ENCODE measurements at regions not wholly inside any gene's neighbourhood (a gene's known extent, or its start where the extent isn't known, plus 50 kb on each side); places are given as distances from the start of the nearest gene placed in this dataset.

- CTCF ChIA-PET, result no interaction called here
- Mint-ChIP-seq H3K4me1 (ENCODE audit: low read depth) (no peaks in the 10 kb centered on the region), H3K4me3 (no peak overlapping the region), H3K27ac (no peak overlapping the region), H3K36me3 (ENCODE audit: low read depth) (no peaks in the 10 kb centered on the region), H3K9me3 (peaks cover 7% of the 10 kb centered on the region), H3K27me3 (no peaks in the 10 kb centered on the region)
- H3K4me1 ChIP-seq (ENCODE audit: insufficient read depth, low read length), result no peaks in the 10 kb centered on the region
- no peak for TF ChIP-seq CTCF (IDR thresholded peaks at IDR 0.05)
- POLR2A ChIA-PET, result no interaction called here
- H3K27ac ChIP-seq (ENCODE audit: low read depth in 1 of 2, low read length in 2 of 2), result no peak overlapping the region
- no peaks in the 10 kb centered on the region for H3K36me3 ChIP-seq (ENCODE audit: insufficient read depth, low read length)
- DNase-seq (no peak), ATAC-seq (ENCODE audit: poor library complexity) (no peak)
- intact Hi-C loops (cut with DNase I, micrococcal nuclease), result no loop called here
- no peaks in the 10 kb centered on the region for H3K27me3 ChIP-seq (ENCODE audit: control insufficient read depth in 1 of 2, insufficient read depth in 2 of 2, low read length in 2 of 2)
- H3K4me3 ChIP-seq (ENCODE audit: low read length), result no peak overlapping the region
- H3K9me3 ChIP-seq (ENCODE audit: control insufficient read depth in 1 of 2, insufficient read depth in 1 of 2, low read length in 2 of 2), result no peaks in the 10 kb centered on the region
Observed at GRCh38 chr15:87508086-87508485, 748.5 kb downstream of the NTRK3 start.

- Histone ChIP-seq H3K9me3 (ENCODE audit: control insufficient read depth in 1 of 2, insufficient read depth in 1 of 2, low read length in 2 of 2) (no peaks in the 10 kb centered on the region), H3K36me3 (ENCODE audit: insufficient read depth, low read length) (no peaks in the 10 kb centered on the region), H3K4me1 (ENCODE audit: insufficient read depth, low read length) (no peaks in the 10 kb centered on the region), H3K4me3 (ENCODE audit: low read length) (no peak overlapping the region), H3K27ac (ENCODE audit: low read depth in 1 of 2, low read length in 2 of 2) (no peak overlapping the region), H3K27me3 (ENCODE audit: control insufficient read depth in 1 of 2, insufficient read depth in 2 of 2, low read length in 2 of 2) (no peaks in the 10 kb centered on the region)
- ATAC-seq (ENCODE audit: poor library complexity), result no peak
- H3K27me3 Mint-ChIP-seq, result no peaks in the 10 kb centered on the region
- intact Hi-C loops (cut with DNase I, micrococcal nuclease), result no loop called here
- ChIA-PET POLR2A (no interaction called here), CTCF (no interaction called here)
- H3K36me3 Mint-ChIP-seq (ENCODE audit: low read depth), result no peaks in the 10 kb centered on the region
- H3K9me3 Mint-ChIP-seq, result peaks cover 7% of the 10 kb centered on the region
- no peak overlapping the region for H3K4me3 Mint-ChIP-seq
- DNase-seq, result no peak
- no peak for TF ChIP-seq CTCF (IDR thresholded peaks at IDR 0.05)
- no peak overlapping the region for H3K27ac Mint-ChIP-seq
- H3K4me1 Mint-ChIP-seq (ENCODE audit: low read depth), result no peaks in the 10 kb centered on the region
Observed at GRCh38 chr15:87502173-87502572, 754.4 kb downstream of the NTRK3 start.

GRCh38 chr15:87500240-87500639 is 756.3 kb downstream of the NTRK3 start:
- POLR2A ChIA-PET, result interaction anchor here (0.6 kb wide), 1 partner anchor 375 kb away, joined by 3 read pairs; no protein-coding TSS in a partner anchor

More at GRCh38 chr15:87500240-87500639, 756.3 kb downstream of the NTRK3 start:
- H3K27ac ChIP-seq (ENCODE audit: low read depth in 1 of 2, low read length in 2 of 2), result no peak overlapping the region
- intact Hi-C loops (cut with DNase I, micrococcal nuclease), result no loop called here
- no peak for ATAC-seq (ENCODE audit: poor library complexity)
- Mint-ChIP-seq H3K27ac (no peak overlapping the region), H3K4me3 (no peak overlapping the region), H3K4me1 (ENCODE audit: low read depth) (no peaks in the 10 kb centered on the region), H3K36me3 (ENCODE audit: low read depth) (no peaks in the 10 kb centered on the region), H3K27me3 (no peaks in the 10 kb centered on the region), H3K9me3 (no peaks in the 10 kb centered on the region)
- CTCF ChIA-PET, result no interaction called here
- no peaks in the 10 kb centered on the region for H3K36me3 ChIP-seq (ENCODE audit: insufficient read depth, low read length)
- TF ChIP-seq CTCF (IDR thresholded peaks at IDR 0.05), result no peak
- no peaks in the 10 kb centered on the region for H3K4me1 ChIP-seq (ENCODE audit: insufficient read depth, low read length)
- H3K4me3 ChIP-seq (ENCODE audit: low read length), result no peak overlapping the region
- no peaks in the 10 kb centered on the region for H3K9me3 ChIP-seq (ENCODE audit: control insufficient read depth in 1 of 2, insufficient read depth in 1 of 2, low read length in 2 of 2)
- no peaks in the 10 kb centered on the region for H3K27me3 ChIP-seq (ENCODE audit: control insufficient read depth in 1 of 2, insufficient read depth in 2 of 2, low read length in 2 of 2)
- no peak for DNase-seq

All from CD4-positive, alpha-beta T cell (primary cell).